ENCODE measurements at regions not wholly inside any gene's neighbourhood (a gene's known extent, or its start where the extent isn't known, plus 50 kb on each side); places are given as distances from the start of the nearest gene placed in this dataset.
"Not testable (repeated sequence)": the region's sequence is repeated elsewhere in the genome, so short reads cannot be mapped to it uniquely, and the experiment has no call there.

DNA sequence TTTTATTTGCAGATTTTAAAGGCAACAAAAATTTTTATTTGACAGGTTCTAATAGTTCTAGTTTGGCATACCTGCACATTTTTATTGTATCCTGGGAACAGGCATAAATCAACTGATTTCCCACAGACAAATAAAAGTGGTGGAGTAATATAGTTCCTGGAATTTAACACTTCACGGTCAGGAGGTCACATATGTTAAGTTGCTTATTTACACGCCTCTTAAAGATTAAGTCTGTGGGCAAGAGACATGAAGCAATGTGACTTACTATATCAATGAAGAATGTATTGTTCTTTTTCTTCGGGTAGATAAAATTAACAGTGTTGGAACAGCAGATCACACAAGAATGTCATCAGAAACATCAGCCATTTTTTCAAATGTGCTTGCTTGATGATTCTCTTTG, 558.3 kb downstream of the TTLL7 start:
- TF ChIP-seq, protein P1, sequence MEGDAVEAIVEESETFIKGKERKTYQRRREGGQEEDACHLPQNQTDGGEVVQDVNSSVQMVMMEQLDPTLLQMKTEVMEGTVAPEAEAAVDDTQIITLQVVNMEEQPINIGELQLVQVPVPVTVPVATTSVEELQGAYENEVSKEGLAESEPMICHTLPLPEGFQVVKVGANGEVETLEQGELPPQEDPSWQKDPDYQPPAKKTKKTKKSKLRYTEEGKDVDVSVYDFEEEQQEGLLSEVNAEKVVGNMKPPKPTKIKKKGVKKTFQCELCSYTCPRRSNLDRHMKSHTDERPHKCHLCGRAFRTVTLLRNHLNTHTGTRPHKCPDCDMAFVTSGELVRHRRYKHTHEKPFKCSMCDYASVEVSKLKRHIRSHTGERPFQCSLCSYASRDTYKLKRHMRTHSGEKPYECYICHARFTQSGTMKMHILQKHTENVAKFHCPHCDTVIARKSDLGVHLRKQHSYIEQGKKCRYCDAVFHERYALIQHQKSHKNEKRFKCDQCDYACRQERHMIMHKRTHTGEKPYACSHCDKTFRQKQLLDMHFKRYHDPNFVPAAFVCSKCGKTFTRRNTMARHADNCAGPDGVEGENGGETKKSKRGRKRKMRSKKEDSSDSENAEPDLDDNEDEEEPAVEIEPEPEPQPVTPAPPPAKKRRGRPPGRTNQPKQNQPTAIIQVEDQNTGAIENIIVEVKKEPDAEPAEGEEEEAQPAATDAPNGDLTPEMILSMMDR (IDR thresholded peaks at IDR 0.05): not testable (repeated sequence)
- TF ChIP-seq POLR2A, POLR2AphosphoS5 (IDR thresholded peaks at IDR 0.05): not testable (repeated sequence)
